Left kidney (tissue), 1 donor: ENCODE measurements at regions not wholly inside any gene's neighbourhood (a gene's known extent, or its start where the extent isn't known, plus 50 kb on each side); places are given as distances from the start of the nearest gene placed in this dataset.

ENCODE experiments used
- DNase-seq: peaks from one replicate; pipeline ENCODE4 v3.0.0-alpha.2; 2013

DNA sequence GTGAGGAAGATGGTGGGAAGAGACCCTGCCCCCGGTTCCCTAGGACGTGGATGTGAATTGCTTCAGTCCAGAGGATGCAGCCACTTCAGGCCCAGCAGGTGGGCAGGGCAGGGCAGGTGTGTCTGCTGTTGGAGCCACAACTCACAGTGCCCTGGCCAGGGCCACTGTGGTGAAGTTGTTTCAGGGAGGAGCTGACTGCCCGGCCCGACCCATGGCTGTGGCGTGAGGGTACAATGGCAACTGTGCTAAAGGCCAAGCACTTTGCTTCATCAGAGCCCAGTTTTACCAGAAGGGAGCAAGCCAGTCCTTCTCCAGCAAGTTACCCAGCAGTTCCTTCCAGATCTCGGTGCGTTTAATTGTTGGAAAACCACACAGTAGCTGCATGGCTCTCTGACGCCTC, 1174.4 kb downstream of the BRD1 start:
- no peak for DNase-seq

DNA sequence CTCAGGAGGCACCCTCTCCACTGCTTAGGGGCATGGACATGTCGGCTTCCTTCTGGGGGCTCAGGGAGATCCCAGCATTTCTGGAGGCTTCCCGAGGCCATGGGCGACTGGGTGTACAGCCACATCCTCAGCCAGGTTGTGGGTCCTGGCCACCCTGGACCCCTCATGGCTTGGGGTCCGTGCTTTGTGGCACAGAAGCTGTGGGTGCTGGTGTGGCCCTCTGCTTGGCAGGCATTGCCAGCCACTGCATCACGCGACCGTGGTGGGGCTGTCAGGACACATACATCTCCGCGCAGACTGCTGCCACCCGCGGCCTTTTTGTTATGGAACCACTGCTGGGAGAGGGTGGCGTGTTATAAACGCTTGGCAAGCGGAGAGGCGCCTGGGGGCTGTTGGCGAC, 1174.9 kb downstream of the BRD1 start:
- no peak for DNase-seq

GRCh38 chr22:48651981-48652538, 1175.6 kb downstream of the BRD1 start:
- no peak for DNase-seq

GRCh38 chr22:48651036-48651890, 1176.4 kb downstream of the BRD1 start:
- no peak for DNase-seq

DNA sequence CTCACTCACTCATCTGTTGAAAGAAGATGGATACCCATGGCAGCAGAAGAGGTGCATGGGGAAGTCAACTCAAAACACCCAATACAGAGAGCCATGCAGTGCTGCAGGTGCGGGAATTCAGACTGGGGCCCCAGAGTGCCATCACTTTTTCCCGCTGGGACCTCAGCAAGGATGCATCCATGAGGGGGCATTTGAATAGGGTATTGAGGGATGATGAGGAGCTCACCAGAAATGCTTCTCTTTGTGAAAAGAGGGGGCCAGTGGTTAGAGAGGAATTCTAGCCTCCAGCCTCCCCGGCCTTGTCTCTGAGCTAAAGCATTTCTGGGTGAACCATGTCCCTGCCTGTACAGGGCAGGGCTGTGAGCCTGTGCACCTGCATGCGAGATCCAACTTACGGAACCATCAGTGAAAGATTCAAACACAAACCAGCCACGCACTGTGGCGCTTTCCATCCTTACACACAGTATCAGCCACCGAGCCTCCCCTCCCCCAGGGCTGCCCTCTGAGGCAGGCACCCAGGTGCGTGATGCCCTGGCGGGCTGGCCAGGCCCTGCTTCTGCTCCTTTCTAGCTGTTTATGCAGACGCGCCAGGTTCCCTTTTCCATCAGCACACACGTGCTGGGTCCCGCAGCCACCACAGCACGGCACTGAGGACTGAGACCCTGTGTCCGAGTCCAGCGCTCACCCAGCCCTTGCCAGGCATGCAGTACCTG, 1177.2 kb downstream of the BRD1 start:
- no peak for DNase-seq

DNA sequence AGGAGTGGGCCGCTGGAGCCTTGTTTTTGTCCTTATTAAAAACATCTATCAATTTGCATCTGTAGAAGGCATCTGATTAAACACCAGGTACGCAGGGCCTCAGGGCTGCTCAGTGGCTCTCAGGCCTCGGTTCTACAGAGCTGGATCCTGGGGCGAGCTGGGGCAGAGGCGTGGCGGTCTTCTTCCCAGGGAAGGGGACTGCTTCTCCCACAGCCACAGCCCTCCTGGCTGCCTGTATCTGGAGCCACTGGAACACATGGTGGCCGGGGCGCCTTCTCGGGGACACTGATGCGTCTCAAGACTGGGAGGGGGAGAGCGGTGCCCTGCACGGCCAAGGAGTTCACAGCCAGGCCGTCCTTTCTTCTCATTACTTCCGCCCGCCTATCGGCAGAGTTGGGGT, 1178.2 kb downstream of the BRD1 start:
- DNase-seq = no peak

DNA sequence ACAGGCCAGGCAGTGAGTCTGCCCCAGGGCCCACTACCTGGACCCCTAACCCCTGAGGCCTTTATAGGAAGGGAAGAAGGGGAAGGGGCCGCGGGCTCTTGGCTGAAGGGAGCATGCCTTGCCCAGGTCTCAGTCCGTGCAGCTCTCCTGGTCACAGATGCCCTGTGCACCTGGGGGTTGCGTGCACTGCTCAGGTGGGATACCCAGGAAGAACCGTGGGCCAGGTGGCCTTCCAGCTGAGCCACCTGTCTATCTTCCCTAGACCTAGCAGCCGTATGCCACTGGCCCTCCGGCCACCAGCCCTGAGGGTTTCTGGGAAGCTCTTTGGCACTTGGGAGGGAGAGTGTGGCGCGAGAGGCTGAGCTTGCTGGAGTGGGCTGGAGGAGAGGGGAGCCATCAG, 1178.6 kb downstream of the BRD1 start:
- no peak for DNase-seq

DNA sequence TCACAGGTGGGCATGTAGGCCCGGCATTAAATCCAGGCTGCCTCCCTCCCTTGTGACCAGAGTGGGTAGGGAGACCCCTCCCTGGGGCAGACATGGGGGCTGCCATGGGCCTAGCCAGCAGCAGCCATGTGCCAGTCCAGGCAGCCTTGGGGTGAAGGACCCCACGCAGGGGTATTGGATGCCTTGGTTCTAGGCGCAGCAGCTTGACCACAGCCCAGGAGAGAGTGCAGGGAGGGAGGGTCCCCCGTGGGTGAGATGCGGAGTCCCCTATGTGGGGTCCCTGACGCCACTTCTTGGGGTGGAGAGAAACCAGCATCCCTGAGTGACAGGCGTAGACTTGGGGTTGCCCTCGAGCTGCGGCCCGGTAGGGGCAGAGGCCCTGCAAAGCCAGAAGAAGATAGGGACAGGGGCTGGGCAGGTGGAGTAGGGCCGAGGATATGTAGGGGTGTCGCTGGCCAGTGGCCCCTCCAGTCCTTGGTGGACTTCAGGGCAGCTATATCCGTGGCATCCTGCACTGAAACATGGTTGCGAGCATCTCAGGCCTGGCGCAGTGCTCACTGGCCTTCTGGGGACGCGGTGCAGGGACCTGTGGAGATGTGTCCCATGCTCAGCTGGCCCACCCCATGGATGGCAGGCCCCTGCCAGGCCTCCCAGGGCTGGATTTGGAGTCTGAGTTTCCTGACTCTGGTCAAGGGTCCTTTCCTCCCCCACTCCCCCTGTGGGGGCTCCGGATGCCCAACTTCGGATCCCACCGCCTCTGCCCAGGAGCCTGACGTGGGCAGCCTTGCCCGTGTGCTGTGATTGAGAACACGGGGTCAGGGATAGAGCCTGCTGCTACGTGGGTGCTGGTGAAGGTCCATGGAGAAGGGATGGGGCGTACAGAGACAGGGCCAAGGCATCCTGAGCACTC, 1179.8 kb downstream of the BRD1 start:
- no peak for DNase-seq

DNA sequence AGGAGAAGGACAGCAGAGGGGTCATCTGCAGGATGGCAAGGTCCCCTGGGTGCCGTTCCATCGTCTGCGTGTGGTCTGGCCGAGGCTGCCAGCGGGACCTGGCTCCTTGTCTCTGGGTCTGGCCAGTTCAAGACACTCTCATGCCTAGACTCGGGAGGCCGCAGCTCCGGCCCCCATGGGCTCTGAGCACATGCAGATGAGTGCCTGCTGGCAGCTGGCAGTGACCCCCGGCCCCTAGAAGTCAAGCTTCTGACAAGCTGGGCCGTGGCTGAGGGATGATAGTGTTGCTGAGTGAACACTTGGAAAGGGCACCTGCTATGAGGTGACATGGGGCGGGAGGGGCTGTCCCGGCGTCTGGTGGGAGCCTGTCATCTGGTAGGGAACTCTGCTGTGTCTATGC, 1180.6 kb downstream of the BRD1 start:
- no peak for DNase-seq

DNA sequence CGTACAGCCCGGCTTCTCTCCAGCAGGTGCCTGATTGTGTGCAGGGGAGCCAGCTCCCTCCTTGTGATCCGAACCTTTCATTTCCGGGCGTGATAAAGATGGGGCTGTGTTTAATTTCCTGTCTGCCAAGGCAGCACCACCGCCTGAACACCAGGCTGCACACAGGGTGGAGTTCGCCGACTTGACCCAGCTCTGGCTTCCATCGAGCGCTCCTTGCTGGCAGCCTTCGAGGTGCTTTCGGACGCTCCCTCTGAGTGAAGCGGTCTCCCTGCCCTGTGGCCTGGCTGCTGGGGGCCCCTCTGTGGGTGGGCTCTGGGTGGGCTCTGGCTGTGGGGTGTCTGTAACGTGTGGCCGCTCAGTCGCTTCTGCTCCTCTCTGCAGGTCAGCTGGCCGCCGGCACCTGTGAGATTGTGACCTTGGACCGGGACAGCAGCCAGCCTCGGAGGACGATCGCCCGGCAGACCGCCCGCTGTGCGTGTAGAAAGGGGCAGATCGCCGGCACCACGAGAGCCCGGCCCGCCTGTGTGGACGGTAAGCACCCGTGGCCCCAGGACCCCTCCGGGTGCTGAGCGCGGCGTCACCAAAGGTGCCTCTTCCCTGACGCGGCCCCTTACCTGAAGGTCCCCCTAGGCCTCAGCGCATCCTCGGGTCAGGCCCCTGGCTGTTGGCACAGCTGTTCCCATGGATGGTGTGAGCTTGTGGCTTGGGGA, 1181.3 kb downstream of the BRD1 start:
- no peak for DNase-seq

DNA sequence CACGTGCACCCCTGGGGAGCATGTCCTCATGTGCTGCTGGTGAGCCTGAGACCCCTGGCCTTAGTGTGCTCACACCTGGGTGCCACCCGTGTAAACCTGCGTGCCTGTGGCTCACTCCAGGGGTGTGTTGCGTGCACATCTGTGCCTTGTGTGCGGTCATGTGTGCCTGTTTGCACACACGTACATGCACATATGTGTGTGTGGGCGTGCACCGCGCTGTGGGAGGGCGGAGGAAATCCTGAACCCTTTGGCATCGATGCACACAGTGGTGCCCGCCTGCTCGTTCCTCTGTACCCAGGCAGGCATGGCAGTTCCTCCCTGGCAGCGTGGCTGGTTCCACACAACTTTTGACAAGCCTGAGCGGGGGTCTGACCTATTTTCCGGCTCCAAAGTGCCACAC, 1181.9 kb downstream of the BRD1 start:
- DNase-seq = no peak

- DNase-seq = no peak
Measured at GRCh38 chr22:48644997-48645396, 1182.7 kb downstream of the BRD1 start.

GRCh38 chr22:48644108-48644507, 1183.6 kb downstream of the BRD1 start:
- no peak for DNase-seq

DNA sequence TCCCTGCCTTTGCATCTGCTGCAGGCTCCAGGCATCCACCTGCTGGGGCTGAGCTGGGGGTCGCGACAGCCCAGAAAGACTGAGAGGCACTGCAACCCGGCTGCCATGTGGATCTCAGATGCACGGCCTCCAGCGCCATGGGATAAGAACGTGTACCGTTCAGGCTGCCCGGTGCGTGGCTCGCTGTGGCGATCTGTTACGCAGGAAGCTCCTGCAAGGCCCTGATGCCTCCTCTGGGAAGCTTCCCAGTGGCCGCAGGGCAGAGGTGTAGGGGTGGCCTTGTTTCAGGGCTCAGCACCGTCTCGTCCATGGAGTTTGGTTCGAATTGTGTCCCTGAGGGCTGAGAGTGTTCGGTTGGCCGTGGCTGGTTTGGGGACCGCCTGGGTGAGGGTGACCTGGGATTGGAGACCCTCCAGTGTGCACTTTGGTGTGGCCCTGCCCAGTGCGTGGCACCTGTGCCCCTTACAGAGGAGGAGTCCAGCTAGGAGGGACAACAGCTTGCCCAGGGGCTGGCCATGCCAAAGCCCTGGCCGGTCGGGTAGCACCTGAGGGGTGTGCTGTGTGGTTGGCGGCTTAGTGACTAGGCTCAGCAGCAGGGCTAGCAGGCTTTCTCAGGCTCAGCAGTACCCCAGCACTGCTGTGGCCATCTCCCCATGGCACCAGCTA, 1184.5 kb downstream of the BRD1 start:
- no peak for DNase-seq

DNA sequence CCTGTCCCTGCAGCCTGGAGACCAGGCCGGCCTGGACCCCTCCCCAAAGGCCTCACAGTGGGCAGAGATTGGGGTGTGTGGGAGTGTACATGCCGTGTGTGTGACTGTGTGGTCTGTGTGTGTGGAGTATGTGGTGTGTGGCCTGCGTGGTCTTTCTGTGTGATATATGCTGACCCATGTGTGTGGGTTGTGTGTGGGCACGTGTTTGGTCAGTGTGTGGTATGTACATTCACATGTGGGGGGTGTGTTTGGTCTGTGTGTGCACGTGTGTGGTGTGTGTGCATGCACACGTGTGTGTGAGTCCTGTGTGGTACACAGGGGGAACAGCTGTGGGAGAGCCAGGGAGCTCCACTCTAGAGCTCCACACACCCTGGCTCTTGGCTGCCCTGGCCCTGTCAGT, 1185.1 kb downstream of the BRD1 start:
- no peak for DNase-seq

- DNase-seq = no peak
Measured at GRCh38 chr22:48641906-48642475, 1185.7 kb downstream of the BRD1 start.

DNA sequence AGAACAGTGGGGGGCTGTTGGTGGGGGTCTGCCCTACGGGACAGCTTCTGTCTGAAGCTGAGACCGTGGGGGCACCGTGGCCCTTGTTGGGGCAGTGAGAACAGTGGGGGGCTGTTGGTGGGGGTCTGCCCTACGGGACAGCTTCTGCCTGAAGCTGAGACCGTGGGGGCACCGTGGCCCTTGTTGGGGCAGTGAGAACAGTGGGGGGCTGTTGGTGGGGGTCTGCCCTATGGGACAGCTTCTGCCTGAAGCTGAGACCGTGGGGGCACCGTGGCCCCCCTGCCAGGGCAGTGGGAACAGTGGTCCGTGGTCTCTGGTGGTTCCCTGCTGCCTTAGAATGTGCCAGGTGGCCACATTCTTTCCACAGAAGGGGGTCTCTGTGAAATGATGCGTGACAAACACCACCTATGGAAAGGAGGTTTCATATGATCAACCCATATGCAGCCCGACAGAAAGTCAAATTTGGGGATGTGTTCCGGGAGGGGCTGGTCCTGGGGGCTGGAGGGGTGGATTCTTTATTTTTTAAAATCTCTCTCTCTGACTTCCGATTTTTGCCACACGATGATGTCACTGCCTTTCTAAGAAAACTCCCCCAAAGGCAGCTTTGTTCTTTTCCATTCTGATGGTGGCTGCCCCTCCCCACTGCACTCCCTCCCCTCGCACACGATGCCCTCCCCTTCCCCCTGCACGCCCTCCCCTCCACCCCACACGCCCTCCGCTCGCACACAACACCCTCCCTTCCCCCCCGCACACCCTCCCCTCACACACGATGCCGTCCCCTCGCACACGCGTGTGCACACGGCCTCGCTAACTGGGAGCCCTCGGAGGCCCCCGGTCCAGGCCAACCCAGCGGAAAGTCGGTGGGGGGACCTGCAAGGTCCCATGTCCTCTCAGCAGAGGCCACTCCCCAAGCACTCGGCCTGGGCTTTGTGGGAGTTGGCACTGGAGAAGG, 1186.5 kb downstream of the BRD1 start:
- peak; percentile 31 for DNase-seq

DNA sequence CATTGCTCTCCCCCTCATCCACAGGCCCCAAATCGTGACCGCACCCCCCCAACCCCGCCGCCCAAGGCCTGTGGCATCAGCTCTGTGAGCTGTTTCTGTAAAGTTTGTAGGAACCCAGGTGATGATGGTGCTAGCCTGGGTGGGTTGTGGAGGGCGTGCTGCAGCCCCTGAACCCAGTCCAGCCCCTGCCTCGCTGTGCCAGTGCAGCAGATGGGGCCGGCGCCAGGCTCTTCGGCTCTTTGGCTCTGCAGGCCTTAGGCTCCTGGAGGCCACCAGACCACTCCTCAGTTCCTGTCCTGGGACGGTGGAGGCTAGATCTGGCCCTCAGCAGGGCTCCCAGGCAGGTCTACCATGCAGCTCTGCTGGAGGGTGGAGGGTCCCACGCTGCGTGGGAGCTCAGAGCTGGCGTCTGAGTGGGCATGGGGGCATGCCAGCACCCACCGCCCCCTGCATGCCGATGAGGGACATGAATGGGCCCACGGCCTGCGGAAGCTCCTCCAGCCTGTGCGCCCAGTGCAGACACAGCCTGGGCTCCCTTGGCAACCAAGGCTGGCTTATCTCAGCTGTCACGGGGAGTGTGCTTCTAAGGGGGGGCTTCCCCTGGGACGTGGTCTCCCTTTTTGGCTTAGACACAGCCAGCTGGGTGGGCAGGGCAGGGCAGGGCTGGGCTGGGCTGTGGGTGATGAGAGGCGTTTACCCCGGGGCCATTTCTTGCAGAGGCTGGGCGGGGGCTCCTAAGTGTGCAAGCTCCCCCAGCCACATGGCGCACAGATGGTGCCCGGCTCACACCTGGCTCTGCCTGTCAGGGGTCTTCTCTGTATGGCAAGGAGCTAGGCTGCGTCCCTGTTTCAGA, 1187.6 kb downstream of the BRD1 start:
- DNase-seq = no peak
